ENCODE measurements at regions not wholly inside any gene's neighbourhood (a gene's known extent, or its start where the extent isn't known, plus 50 kb on each side); places are given as distances from the start of the nearest gene placed in this dataset.
"Not testable (repeated sequence)": the region's sequence is repeated elsewhere in the genome, so short reads cannot be mapped to it uniquely, and the experiment has no call there.

DNA sequence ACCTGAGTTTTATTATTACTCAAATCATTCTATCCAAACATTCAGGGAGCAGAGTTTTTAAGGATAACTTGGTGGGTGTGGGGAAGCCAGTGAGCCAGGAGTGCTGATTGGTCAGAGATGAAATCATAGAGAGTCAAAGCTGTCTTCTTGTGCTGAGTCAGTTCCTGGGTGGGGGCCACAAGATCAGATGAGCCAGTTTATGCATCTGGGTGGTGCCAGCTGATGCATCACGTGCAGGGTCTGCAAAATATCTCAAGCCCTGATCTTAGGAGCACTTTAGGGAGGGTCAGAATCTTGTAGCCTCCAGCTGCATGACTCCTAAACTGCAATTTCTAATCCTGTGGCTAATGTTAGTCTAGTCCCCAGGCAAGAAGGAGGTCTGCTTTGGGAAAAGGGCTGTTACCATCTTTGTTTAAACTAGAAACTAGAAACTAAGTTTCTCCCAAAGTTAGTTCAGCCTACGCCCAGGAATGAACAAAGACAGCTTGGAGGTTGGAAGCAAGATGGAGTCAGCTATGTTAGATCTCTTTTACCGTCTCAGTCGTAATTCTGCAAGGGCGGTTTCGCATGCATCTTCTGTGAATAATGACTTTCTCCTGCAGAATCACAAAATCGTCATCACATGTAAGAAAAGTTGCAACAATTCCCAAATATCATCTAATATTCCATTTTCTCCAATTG lies 97.5 kb downstream of the ZNF664 start:
- H3K36me3 Mint-ChIP-seq; DNase-seq (ENCODE audit: low spot score in 2 of 2); H3K9me3 Mint-ChIP-seq; ATAC-seq: not testable (repeated sequence)
- peak overlapping the region in 1 of 2 donors; percentile 33 for H3K27ac Mint-ChIP-seq

DNA sequence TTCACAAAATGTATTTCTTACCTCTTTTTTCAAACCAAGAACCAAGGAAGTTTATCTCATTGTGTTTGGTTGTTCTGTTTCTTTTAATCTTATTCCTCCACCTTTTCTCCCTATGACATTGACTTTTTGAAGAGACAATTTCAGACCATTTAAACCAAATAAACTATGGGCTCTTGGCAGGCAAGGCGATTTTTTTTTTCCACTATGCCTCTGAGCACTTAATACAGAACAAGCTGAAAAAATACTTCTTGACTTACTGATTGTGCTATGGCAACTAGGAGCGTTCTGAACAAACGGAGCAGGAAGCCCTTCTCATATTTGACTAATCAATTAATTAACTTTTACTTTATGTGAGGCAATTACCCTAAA lies 98.0 kb downstream of the ZNF664 start:
- no peak for ATAC-seq
- Mint-ChIP-seq H3K27ac (no peak overlapping the region), H3K36me3 (no peaks in the 10 kb centered on the region), H3K9me3 (peaks cover 0 to 3% of the 10 kb centered on the region in 2 donors)
- DNase-seq (ENCODE audit: low spot score in 2 of 2): no peak

DNA sequence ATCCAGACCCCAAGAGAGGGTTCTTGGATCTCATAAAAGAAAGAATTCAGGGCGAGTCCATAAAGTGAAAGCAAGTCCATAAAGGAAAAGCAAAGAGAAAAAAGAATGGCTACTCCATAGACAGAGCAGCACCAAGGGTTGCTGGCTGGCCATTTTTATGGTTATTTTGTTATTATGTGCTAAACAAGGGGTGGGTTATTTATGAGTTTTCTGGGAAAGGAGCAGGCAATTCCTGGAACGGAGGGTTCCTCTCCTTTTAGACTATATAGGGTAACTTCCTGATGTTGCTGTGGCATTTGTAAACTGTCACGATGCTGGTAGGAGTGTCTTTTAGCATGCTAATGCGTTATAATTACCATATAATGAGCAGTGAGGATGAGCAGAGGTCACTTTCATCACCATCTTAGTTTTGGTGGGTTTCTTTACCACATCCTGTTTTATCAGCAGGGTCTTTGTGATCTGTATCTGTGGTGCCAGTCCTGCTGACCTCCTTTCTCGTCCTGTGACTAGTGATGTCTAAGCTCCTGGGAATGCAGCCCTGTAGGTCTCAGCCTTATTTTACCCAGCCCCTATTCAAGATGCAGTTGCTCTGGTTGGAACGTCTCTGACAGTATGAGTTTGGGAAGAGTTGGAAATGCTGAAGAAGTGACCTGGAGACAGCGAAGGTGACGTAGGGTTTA lies 100.5 kb downstream of the ZNF664 start:
- ATAC-seq (no peak), DNase-seq (ENCODE audit: low spot score in 2 of 2) (no peak)
- Mint-ChIP-seq H3K36me3 (no peaks in the 10 kb centered on the region), H3K27ac (no peak overlapping the region), H3K9me3 (no peaks in the 10 kb centered on the region)

DNA sequence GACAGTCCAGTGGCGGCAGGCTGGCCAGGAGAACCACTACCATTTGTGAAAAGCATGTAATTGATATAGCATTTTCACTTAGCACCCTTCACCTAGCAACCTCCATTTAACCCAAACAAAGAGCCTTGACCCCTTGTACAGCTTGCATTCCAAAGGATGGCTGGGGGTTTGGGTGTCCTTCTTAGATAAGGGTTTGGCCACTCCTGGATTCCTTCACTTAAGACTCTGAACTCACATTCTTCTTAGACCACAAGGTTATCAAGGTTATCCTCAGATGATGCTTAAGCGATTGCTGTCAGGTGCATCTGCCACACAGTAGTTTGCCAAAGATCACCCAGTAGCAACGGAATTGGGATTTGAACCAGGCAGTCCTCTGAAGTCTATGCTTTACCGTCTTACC lies 102.8 kb downstream of the ZNF664 start:
- Mint-ChIP-seq H3K36me3 (no peaks in the 10 kb centered on the region), H3K9me3 (no peaks in the 10 kb centered on the region), H3K27ac (no peak overlapping the region)
- ATAC-seq: no peak
- DNase-seq (ENCODE audit: low spot score in 2 of 2): no peak

DNA sequence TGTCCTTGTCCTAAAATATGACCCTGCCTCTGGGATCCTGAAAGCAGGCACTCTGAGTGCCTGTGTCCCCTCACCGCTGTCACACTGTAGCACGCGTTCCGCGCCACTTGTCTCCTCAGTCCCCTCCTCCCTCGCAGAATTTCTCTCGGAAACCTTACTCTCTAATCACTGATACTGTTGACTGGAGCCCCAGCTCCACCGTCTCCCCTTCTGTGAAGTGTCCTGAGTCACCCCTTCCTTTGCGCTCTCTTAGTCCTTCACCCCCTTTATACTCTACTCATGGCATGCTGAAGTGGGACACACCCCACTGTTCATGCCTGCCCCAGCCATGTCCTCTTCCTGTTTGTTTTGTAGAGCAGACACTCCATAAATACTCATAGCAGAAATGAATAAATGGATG lies 104.7 kb downstream of the ZNF664 start:
- DNase-seq (ENCODE audit: low spot score in 2 of 2) (no peak), ATAC-seq (no peak)
- H3K27ac Mint-ChIP-seq: no peak overlapping the region
- no peaks in the 10 kb centered on the region for H3K36me3 Mint-ChIP-seq
- H3K9me3 Mint-ChIP-seq: no peaks in the 10 kb centered on the region

DNA sequence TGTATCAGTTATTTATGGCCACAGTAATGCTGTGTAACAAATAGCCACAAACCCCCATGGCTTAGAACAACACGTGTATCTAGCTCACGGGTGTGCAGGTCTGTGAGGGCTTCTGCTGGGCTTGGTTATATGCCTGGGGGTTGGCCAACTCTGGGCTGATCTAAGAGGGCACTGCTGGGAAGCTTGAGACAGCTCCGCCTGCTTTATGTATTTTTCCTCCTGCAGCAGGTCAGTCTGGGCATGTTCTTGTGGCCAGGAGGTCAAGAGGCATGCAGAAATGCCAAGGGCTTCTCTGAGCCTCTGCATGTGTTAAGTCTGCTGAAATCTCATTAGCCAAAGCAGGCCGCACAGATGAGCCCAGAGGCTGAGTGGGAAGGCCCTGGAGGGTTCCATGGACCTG lies 105.8 kb downstream of the ZNF664 start:
- DNase-seq (ENCODE audit: low spot score in 2 of 2): no peak
- no peaks in the 10 kb centered on the region for H3K9me3 Mint-ChIP-seq
- no peaks in the 10 kb centered on the region for H3K36me3 Mint-ChIP-seq
- ATAC-seq: no peak
- H3K27ac Mint-ChIP-seq: no peak overlapping the region

DNA sequence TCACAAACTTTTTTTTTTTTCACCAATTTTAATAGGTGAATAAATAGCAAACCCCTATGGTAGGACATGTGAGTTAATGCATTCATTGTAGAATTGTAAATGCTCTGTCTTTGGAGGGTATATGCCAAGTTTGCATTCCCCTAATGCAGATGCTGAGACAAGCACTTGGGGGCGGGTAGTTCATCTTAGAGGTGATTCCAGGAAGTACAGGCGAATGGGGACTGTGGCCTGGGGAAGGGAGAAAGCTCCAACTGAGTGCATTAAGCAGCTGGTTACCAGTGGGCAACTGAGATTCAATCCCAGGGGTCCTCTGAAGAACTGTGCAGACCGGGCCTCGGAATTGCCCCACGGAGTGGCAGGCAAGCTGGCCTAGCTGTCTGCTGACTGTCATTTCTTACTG lies 107.6 kb downstream of the ZNF664 start:
- H3K36me3 Mint-ChIP-seq: no peaks in the 10 kb centered on the region
- ATAC-seq (no peak), DNase-seq (ENCODE audit: low spot score in 2 of 2) (no peak)
- no peak overlapping the region for H3K27ac Mint-ChIP-seq
- H3K9me3 Mint-ChIP-seq: no peaks in the 10 kb centered on the region

DNA sequence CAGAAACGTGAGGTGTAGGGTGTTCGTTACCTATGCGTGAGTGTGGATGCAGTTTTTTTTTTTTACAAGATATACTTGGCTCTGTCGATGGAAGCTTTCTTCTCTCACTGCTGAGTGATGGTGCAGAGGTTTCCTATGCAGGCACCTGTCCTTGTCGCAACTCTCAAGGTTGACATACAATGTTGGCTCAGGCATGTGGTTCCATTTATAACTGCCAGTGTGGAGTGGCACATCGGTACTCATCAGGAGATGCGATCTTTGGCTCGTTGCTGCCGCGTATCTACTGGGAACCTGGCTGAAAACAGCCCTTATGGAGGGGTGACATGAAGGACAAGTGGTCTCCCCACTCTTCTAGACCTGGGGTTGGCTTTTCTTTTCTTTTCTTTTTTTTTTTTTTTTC lies 109.0 kb downstream of the ZNF664 start:
- Mint-ChIP-seq H3K27ac (peak overlapping the region in 1 of 2 donors; percentile 44), H3K36me3 (no peaks in the 10 kb centered on the region), H3K9me3 (no peaks in the 10 kb centered on the region)
- ATAC-seq (no peak), DNase-seq (ENCODE audit: low spot score in 2 of 2) (no peak)

DNA sequence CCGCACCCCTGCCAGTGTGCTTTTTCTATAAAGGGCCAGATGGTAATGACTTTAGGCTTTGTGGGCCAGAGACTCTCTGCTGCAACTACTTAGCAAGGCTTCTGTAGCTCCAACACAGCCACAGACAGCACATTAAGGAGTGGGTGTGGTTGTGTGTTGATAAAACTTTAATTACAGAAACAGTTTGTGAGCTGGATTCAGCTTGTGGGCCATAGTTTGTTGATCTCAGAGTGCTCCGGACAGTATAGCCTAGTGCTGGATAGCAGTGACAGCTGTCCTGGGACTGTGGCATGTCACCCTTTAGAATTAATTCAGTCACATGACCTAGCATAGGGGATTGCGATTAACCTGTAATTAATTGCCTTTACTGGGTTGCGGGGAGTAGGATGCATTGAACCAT lies 109.7 kb downstream of the ZNF664 start:
- Mint-ChIP-seq H3K27ac (no peak overlapping the region), H3K36me3 (no peaks in the 10 kb centered on the region)
- no peak for ATAC-seq

DNA sequence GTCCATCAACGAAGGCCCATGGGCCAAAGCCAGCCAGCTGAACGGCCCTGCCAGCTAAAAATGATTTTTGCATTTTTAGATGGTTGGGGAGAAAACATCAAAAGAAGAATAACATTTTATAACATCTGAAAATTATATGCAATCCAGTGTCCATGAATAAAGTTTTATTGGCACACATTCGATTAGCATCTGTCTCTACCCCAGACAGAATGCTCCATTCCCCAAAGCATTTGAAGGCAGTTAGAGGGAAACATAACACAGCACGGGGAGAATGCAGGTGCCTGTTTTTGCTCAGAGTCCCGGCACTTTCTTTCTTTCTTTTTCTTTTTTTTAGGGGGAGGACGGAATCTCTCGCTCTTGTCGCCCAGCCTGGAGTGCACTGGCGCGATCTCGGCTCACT lies 110.7 kb downstream of the ZNF664 start:
- H3K9me3 Mint-ChIP-seq: no peaks in the 10 kb centered on the region
- ATAC-seq: no peak
- H3K27ac Mint-ChIP-seq: no peak overlapping the region
- no peaks in the 10 kb centered on the region for H3K36me3 Mint-ChIP-seq
- DNase-seq (ENCODE audit: low spot score in 2 of 2): no peak

More for the DNA sequence above, 109.7 kb downstream of the ZNF664 start:
- H3K9me3 Mint-ChIP-seq: no peaks in the 10 kb centered on the region
- DNase-seq (ENCODE audit: low spot score in 2 of 2): no peak

DNA sequence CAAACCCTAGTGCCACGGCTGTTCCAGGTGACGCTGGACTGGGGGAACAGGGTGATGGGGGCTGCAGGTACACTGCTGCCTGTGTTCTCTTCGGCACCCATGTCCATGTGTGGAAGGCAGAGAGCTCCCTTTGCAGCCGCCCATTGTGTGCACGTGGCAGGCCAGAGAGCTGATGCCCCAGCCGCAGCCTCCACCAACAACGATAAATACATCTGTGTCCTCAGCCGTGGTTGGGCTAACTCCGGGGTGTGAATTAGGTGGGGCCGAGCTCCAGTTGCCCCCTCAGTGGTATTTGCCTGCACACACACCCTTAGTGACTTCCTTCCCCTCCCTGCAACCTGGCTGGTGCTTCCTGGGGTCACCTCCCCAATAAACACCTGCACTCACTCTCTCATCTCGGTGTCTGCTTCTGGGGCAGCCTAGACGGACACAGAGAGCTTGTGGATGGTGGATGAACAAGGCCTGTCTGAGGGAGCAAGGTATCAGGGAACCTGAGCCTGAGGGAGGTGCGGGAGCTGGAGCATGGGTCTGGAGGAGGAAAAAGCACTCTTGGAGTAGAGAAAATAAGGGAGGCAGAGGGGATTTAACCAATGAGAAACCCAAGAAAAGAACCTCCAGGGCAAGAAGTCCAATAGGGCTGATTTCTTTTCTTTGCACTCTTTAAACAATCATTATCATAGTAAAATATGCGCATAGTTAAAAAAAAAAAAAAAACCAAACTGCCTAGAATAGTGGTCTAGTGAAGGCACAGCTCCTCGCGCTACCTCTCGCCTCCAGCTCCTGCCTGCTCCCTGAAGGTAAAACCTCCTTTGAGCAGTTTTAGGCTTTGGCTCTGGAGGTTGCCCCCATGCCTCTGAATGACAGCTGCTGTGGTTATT lies 112.6 kb downstream of the ZNF664 start:
- no peak overlapping the region for H3K27ac Mint-ChIP-seq
- H3K36me3 Mint-ChIP-seq: no peaks in the 10 kb centered on the region
- no peak for ATAC-seq

DNA sequence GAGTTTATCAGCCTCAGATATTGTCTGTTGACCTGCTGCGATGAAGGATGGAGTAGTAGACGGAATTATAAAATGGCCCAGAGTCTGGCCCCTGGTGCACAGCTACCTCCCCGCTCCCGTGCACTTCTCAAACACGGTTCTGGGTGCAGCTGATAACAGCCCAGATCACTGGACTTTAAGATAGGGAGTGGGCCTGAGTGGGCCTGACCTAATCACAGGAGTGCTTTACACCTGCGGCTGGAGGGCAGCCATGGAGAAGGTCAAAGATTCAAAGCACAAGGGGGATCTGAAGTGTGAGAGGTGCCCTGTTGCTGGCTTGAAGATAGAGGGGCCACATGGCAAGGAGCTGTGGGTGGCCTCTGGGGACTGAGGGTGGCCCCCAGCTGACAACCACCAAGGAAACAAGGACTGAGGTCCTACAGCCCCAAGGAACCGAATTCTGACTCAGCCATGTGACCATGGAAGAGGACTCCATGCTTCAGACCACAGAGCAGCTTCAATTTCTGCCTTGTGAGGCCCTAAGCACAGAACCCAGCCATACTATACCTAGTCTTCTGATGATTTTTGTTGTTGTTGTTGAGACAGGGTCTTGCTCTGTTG lies 113.4 kb downstream of the ZNF664 start:
- H3K9me3 Mint-ChIP-seq: no peaks in the 10 kb centered on the region
- H3K27ac Mint-ChIP-seq: no peak overlapping the region
- H3K36me3 Mint-ChIP-seq: no peaks in the 10 kb centered on the region
- DNase-seq (ENCODE audit: low spot score in 2 of 2) (no peak), ATAC-seq (no peak)

More for the DNA sequence above, 112.6 kb downstream of the ZNF664 start:
- DNase-seq (ENCODE audit: low spot score in 2 of 2): no peak
- H3K9me3 Mint-ChIP-seq: no peaks in the 10 kb centered on the region

DNA sequence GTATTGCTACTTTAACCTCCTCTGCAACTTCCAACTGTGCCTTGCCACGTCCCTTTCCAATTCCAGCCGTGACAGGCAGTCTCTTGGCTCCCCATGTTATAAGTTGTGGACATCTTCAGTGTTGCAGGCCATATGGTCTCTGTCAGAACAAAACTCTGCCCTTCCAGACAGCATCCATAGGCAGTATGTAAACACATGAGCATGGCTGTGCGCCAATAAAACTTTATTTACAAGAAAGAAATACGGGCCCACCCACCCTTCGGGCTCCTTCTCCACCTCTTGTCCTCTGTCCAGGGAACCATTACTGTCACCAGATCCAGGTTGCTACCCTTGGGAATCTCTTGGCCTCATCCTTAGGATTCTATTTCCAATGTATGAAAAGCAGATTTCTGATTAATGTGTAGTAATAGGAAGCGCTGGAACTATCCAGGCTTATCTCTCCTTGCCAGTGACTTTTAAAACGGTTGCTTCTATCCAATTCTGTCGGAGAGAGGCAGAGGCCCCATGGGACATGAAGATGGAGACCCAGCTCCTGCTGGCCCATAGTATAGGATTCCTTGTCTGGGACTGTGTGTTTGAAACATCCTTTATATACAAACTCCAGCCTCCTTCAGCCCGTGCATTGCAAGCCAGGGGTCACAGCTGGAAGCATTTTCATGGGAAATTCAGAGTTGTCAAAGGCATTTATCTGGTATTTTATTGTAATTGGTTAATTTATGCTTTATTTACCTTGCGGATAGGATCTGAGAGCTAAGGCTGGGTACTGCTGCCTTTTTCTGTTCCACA lies 114.4 kb downstream of the ZNF664 start:
- Mint-ChIP-seq H3K36me3 (no peaks in the 10 kb centered on the region), H3K9me3 (no peaks in the 10 kb centered on the region), H3K27ac (no peak overlapping the region)
- DNase-seq (ENCODE audit: low spot score in 2 of 2) (no peak), ATAC-seq (no peak)

DNA sequence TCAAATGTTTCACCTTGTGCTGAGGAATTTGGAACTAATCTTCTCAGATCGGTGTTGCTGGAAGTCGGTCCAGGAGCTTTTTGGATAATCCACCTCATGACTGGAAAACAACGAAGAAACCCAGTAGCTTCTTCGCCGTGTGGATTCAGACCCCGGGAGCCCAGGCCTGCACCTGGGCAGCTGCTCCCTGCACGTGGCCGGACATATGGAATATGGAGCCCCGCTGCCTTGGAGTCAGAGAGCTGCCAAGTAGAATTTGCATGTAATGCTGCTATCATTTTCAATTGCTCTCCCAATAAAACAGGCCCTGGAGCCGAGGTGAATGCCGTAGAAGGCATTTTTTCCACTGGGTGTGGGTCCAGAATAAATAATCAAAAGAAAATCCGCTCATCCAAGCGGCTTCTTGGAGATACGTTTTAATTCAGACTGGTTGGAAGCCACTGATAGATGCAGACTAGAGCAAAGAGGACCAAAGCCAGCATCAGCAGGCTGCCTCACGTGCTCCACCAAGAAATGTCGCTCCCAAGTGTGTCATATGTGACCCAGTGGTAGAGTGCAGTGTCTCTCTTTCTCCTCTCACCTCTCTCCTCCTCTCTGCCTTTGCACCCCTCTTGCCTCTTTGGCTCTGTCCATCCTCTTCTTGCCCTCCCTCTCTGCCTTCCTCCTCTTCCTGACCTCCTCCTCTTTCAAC lies 115.3 kb downstream of the ZNF664 start:
- DNase-seq (ENCODE audit: low spot score in 2 of 2) (no peak), ATAC-seq (no peak)
- Mint-ChIP-seq H3K36me3 (no peaks in the 10 kb centered on the region), H3K9me3 (no peaks in the 10 kb centered on the region), H3K27ac (no peak overlapping the region)

DNA sequence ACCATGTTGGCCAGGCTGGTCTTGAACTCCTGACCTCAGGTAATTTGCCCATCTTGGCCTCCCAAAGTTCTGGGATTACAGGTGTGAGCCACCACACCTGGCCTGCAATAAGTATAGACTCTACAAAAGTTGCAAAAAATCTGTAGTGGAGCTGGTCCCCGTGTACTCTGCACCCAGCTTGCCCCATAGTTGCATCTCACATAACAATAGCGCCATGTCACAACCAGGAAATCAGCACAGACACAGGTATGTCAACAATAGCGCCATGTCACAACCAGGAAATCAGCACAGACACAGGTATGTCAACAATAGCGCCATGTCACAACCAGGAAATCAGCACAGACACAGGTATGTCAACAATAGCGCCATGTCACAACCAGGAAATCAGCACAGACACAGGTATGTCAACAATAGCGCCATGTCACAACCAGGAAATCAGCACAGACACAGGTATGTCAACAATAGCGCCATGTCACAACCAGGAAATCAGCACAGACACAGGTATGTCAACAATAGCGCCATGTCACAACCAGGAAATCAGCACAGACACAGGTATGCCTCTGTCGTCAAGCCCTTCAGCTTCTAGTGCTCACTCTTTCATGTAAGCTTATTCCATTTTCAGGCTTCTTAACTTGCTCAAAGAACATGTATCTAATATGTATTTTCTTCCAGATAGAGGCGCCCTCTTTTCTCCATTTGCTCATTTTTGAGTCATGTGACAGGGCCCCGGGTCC lies 116.3 kb downstream of the ZNF664 start:
- DNase-seq (ENCODE audit: low spot score in 2 of 2); H3K9me3 Mint-ChIP-seq; H3K36me3 Mint-ChIP-seq; H3K27ac Mint-ChIP-seq; ATAC-seq: not testable (repeated sequence)
